Loucy (cell line): ENCODE measurements at regions not wholly inside any gene's neighbourhood (a gene's known extent, or its start where the extent isn't known, plus 50 kb on each side); places are given as distances from the start of the nearest gene placed in this dataset.

Source experiments
- CTCF ChIP-seq: fragments of 200-600 bp; sonication (generic); conservative IDR thresholded peaks from 2 replicates; pipeline ENCODE4 v1.5.1; 2014; ENCODE audit warnings: mild to moderate bottlenecking, antibody characterized with exemption, low read length
- EZH2phosphoT487 ChIP-seq: fragments of 200-600 bp; IDR thresholded peaks from 2 replicates; pipeline ENCODE4 v1.6.1; 2018; ENCODE audit warnings: antibody characterized with exemption, mild to moderate bottlenecking, moderate library complexity, borderline replicate concordance

GRCh38 chr12:124713436-124714082 is 146.1 kb upstream of the NCOR2 start:
- TF ChIP-seq CTCF (no peak), EZH2phosphoT487 (no peak)
